ENCODE measurements at regions not wholly inside any gene's neighbourhood (a gene's known extent, or its start where the extent isn't known, plus 50 kb on each side); places are given as distances from the start of the nearest gene placed in this dataset.

DNA sequence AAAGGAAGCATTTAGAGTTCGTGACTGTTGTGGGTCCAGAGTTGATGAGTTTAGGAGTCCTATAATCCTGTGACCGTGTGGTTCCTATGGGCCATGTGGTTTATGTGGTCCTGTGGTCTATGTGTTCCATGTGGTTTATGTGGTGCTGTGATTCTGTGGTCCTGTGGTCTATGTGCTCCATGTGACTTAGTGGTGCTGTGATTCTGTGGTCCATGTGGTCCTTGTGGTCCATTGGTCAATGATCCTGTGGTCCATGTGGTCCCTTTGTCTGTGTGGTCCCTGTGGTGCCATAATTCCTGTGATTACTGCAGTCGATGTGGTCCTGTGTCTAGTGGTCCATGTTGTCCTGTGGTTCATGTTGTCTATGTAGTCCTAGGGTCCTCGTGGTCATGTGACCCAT is 167.3 kb downstream of the TMEM18 start:
- ChIA-PET RAD21 (ENCODE audit: unreplicated experiment) (no interaction called here), POLR2A (no interaction called here), CTCF (no interaction called here), SMC1A (ENCODE audit: uncharacterized antibody, unreplicated experiment) (no interaction called here)
- in situ Hi-C loops (cut with MboI): no loop called here
- BruUV-seq (replicated peaks): no TSS peak
- no peak for FAIRE-seq
- no peak overlapping the region for H3K27ac ChIP-seq (ENCODE audit: control insufficient read depth, insufficient read depth)
- no peaks in the 10 kb centered on the region for H3K4me1 ChIP-seq (ENCODE audit: control insufficient read depth, insufficient read depth, low read length)
- WGBS (ENCODE audit: insufficient coverage, insufficient replicate concordance, low lambda C conversion rate, missing lambda C conversion rate): 0% methylated on average over 4 of the region's 4 CpGs
- no peak overlapping the region for H3K4me3 ChIP-seq
- H4K20me1 ChIP-seq (ENCODE audit: control insufficient read depth, insufficient read depth): no peaks in the 10 kb centered on the region
- TF ChIP-seq, protein P1, sequence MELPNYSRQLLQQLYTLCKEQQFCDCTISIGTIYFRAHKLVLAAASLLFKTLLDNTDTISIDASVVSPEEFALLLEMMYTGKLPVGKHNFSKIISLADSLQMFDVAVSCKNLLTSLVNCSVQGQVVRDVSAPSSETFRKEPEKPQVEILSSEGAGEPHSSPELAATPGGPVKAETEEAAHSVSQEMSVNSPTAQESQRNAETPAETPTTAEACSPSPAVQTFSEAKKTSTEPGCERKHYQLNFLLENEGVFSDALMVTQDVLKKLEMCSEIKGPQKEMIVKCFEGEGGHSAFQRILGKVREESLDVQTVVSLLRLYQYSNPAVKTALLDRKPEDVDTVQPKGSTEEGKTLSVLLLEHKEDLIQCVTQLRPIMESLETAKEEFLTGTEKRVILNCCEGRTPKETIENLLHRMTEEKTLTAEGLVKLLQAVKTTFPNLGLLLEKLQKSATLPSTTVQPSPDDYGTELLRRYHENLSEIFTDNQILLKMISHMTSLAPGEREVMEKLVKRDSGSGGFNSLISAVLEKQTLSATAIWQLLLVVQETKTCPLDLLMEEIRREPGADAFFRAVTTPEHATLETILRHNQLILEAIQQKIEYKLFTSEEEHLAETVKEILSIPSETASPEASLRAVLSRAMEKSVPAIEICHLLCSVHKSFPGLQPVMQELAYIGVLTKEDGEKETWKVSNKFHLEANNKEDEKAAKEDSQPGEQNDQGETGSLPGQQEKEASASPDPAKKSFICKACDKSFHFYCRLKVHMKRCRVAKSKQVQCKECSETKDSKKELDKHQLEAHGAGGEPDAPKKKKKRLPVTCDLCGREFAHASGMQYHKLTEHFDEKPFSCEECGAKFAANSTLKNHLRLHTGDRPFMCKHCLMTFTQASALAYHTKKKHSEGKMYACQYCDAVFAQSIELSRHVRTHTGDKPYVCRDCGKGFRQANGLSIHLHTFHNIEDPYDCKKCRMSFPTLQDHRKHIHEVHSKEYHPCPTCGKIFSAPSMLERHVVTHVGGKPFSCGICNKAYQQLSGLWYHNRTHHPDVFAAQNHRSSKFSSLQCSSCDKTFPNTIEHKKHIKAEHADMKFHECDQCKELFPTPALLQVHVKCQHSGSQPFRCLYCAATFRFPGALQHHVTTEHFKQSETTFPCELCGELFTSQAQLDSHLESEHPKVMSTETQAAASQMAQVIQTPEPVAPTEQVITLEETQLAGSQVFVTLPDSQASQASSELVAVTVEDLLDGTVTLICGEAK (IDR thresholded peaks at IDR 0.05; ENCODE audit: borderline replicate concordance): no peak
- TF ChIP-seq POU2F2 (IDR thresholded peaks at IDR 0.05; ENCODE audit: borderline replicate concordance, low read depth, low read length) (no peak), SMARCA5 (IDR thresholded peaks at IDR 0.05) (no peak), TCF3 (IDR thresholded peaks at IDR 0.05; ENCODE audit: borderline replicate concordance, insufficient read depth, low read depth, low read length) (no peak), RUNX3 (IDR thresholded peaks at IDR 0.05; ENCODE audit: low read length) (0 out of 2 replicates have a peak, but pooled peaks have one; percentile 13)
- DNase-seq (ENCODE audit: low read depth, low spot score): no peak
- H2AFZ ChIP-seq (ENCODE audit: control insufficient read depth, low read depth, low read length): no peak overlapping the region
- no peaks in the 10 kb centered on the region for H3K36me3 ChIP-seq (ENCODE audit: control insufficient read depth in 2 of 2, insufficient read depth in 2 of 2, low read length in 1 of 2)
- intact Hi-C loops (cut with micrococcal nuclease; ENCODE audit: unreplicated experiment): no loop called here
- no peak overlapping the region for H3K9ac ChIP-seq (ENCODE audit: control insufficient read depth, insufficient read depth, low read length)
- no peak overlapping the region for H3K4me2 ChIP-seq (ENCODE audit: control insufficient read depth, insufficient read depth)
- H3K9me3 ChIP-seq (replicated peaks; ENCODE audit: control insufficient read depth, insufficient read depth, low read length): no peaks in the 10 kb centered on the region
- no peaks in the 10 kb centered on the region for H3K79me2 ChIP-seq (ENCODE audit: control insufficient read depth, insufficient read depth, low read length)
- no peaks in the 10 kb centered on the region; a peak in 1 of 4 replicates for H3K27me3 ChIP-seq (replicated peaks in 1 of 2; ENCODE audit: control insufficient read depth in 2 of 2, insufficient read depth in 2 of 2, low read length in 1 of 2)
- ATAC-seq: no peak

All from GM12878 (cell line).